ENCODE measurements at regions not wholly inside any gene's neighbourhood (a gene's known extent, or its start where the extent isn't known, plus 50 kb on each side); places are given as distances from the start of the nearest gene placed in this dataset.

DNA sequence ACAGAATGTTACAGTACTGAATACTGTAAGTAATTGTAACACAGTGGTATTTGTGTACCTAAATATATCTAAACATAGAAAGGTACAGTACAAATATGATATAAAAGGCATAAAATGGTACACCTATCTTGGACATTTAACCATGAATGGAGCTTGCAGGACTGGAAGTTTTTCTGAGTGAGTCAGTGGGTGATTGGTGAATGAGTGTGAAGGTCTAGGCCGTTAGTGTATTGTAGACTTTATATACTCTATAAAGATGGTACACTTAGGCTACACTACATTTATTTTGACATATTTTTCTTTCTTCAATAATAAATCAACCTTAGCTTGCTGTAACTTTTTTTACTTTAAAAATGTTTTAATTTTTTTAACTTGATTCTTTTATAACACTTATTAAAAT is 422.5 kb upstream of the FSTL5 start:
- no peak overlapping the region for H3K4me3 ChIP-seq (ENCODE audit: low read depth, low read length)
- TF ChIP-seq, protein P1, sequence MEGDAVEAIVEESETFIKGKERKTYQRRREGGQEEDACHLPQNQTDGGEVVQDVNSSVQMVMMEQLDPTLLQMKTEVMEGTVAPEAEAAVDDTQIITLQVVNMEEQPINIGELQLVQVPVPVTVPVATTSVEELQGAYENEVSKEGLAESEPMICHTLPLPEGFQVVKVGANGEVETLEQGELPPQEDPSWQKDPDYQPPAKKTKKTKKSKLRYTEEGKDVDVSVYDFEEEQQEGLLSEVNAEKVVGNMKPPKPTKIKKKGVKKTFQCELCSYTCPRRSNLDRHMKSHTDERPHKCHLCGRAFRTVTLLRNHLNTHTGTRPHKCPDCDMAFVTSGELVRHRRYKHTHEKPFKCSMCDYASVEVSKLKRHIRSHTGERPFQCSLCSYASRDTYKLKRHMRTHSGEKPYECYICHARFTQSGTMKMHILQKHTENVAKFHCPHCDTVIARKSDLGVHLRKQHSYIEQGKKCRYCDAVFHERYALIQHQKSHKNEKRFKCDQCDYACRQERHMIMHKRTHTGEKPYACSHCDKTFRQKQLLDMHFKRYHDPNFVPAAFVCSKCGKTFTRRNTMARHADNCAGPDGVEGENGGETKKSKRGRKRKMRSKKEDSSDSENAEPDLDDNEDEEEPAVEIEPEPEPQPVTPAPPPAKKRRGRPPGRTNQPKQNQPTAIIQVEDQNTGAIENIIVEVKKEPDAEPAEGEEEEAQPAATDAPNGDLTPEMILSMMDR (IDR thresholded peaks at IDR 0.05; ENCODE audit: control insufficient read depth, extremely low read depth, insufficient read depth), result no peak
- DNase-seq (ENCODE audit: low read depth), result no peak

DNA sequence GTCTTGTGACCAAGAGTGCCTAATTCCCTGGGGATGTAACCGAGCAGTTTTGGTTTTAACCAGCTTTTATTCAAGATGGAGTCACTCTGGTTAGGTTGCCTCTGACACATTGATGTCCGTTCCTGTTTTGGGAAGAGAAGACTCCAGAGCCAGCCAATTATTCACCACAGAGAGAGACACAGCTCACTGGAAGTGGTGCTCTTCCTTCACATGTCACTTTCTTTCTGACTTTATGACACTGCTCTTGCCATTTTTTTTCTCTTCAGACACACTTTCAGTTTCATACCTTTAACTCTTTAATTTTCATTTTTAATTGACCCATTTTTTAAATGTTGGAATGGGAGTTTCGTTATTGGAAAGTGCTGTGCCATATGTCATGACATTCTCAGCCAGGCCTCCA is 418.4 kb upstream of the FSTL5 start:
- DNase-seq (ENCODE audit: low read depth), result no peak
- no peak overlapping the region for H3K4me3 ChIP-seq (ENCODE audit: low read depth, low read length)

DNA sequence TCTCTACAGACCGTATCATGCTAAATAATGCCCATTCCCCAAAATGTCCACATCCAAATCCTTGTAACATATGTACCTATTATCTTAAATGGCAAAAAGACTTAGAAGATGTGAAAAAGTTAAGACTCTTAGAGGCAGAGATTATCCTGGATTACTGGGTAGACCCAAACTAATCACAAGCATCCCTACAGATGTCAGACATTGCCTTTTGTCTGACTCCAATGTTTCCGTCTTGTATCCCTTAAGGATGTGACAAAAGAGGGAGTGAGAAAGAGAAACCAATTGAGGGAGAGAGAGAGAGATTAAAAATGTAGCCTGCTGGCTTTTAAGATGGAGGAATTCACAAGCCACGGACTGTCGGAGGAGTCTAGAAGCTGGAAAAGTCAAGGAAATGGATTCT is 401.9 kb upstream of the FSTL5 start:
- TF ChIP-seq, protein P1 (IDR thresholded peaks at IDR 0.05; ENCODE audit: control insufficient read depth, extremely low read depth, insufficient read depth), result no peak
- no peak for DNase-seq (ENCODE audit: low read depth)
- H3K4me3 ChIP-seq (ENCODE audit: low read depth, low read length), result no peak overlapping the region

More for the DNA sequence above, 418.4 kb upstream of the FSTL5 start:
- TF ChIP-seq, protein P1 (IDR thresholded peaks at IDR 0.05; ENCODE audit: control insufficient read depth, extremely low read depth, insufficient read depth), result no peak

DNA sequence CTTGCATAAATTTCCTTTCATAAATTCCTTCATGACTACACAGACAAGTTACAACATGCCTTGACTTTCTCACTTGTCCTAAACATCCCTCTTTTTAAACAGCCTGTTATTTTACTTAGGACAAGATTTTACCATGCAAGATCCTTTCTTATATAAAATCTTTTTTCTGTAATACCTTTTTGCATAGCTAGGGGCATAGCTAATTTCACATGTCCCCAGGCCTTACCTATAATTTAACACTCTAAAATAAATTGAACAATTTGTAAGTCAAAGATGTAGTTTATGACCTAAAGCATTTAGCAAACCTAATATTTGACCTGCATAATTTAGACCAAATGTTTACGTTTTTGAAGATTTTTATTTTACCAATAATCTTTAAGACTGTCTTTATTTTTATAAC is 396.3 kb upstream of the FSTL5 start:
- TF ChIP-seq, protein P1 (IDR thresholded peaks at IDR 0.05; ENCODE audit: control insufficient read depth, extremely low read depth, insufficient read depth), result no peak
- DNase-seq (ENCODE audit: low read depth), result no peak
- no peak overlapping the region for H3K4me3 ChIP-seq (ENCODE audit: low read depth, low read length)

DNA sequence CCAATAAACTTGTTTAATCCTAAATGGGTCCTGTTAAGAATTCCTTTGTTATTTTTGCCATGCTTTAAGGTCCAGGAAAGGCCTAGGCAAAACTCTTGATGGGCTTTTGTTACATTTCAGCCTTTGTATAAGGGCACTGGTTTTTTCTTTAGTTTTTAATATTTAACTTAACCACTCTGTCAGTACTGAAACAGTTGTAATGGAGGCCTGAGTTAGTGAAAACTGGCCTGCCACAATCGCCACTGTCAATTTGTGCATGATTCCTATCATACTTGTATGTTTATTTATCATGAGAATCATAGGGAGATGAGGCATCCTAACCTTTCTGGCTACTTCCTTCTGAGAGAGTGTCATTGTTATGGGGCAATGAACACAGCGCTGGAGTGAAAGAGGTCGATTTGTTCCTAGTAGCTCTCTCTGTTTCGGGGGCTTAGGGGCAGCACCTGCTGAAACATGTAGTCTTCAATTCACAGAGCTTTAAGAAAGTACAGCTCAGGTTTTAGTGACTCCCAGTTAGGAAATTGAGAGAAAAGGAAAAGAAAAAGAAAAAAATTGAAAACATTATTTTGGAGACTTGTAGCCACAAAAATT is 393.8 kb upstream of the FSTL5 start:
- TF ChIP-seq, protein P1 (IDR thresholded peaks at IDR 0.05; ENCODE audit: control insufficient read depth, extremely low read depth, insufficient read depth), result no peak
- DNase-seq (ENCODE audit: low read depth), result no peak
- H3K4me3 ChIP-seq (ENCODE audit: low read depth, low read length), result no peak overlapping the region

DNA sequence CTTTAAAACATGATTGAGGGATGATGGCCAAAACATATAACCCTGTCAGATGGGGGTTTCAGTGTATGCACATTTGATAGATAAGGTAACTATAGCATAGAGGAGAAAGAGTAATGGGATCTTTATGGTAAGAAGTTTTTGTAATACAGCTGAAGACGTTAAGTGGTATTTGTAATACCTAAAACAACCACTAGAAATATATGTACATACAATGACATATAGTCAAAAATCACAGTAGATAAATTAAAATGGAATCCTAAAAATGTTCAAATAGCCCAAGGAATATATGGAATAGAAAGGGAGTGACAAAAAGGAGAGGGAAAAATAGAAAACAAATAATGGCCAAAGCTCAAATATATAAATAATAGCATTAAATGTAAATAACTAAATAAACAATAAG is 371.3 kb upstream of the FSTL5 start:
- TF ChIP-seq, protein P1 (IDR thresholded peaks at IDR 0.05; ENCODE audit: control insufficient read depth, extremely low read depth, insufficient read depth), result no peak
- no peak overlapping the region for H3K4me3 ChIP-seq (ENCODE audit: low read depth, low read length)
- no peak for DNase-seq (ENCODE audit: low read depth)

DNA sequence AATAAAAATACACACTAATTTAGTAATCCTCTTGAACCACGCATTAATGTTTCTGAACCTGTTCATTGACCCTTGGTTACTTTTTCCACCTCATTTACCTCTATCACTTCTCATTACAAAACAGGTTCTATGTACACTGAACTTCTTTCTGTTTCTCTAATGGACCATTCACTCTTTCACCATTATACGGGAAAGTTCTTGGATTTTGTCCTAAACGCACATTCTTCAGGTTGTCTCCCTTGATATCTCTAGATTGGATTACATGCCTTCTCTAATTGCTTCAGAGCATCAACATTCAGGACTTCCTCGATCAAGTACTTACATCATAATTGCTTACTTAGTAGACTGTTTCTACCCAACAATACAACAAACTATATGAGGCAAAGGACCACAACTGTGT is 359.4 kb upstream of the FSTL5 start:
- DNase-seq (ENCODE audit: low read depth), result no peak
- TF ChIP-seq, protein P1 (IDR thresholded peaks at IDR 0.05; ENCODE audit: control insufficient read depth, extremely low read depth, insufficient read depth), result no peak
- H3K4me3 ChIP-seq (ENCODE audit: low read depth, low read length), result no peak overlapping the region
